ENCODE measurements at regions not wholly inside any gene's neighbourhood (a gene's known extent, or its start where the extent isn't known, plus 50 kb on each side); places are given as distances from the start of the nearest gene placed in this dataset.

DNA sequence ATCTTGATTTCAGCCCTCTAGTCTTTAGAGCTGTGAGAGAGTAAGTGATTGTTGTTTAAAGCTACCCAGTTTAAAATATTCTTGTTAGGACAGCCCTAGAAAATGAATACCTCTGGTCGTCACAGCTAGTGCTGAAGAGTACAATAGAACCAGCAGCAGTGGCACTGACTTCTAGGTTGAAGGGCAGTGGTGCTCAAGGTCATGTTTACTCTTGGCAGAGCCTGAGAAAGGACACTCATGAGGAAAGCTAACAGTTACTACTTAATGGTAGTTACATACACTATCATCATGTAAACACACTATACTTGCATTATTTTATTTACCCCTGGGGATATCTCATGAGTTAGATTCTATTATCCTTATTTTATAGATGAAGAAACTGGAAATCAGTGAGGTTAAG lies 323.0 kb downstream of the SH2D4B start:
- Histone ChIP-seq H3K9me3 (ENCODE audit: control extremely low read depth in 1 of 3, control insufficient read depth in 2 of 3, insufficient read depth in 1 of 3, low read length in 2 of 3) (no peaks in the 10 kb centered on the region), H2AFZ (ENCODE audit: insufficient read depth, low read depth, low read length, poor library complexity, severe bottlenecking) (no peak overlapping the region), H3K4me1 (ENCODE audit: control insufficient read depth in 2 of 2, insufficient read depth in 2 of 2, low read length in 2 of 2) (no peaks in the 10 kb centered on the region), H3K27me3 (replicated peaks in 1 of 4; ENCODE audit: control extremely low read depth in 1 of 4, control insufficient read depth in 3 of 4, insufficient read depth in 4 of 4, low read length in 3 of 4) (no peaks in the 10 kb centered on the region), H3K4me2 (replicated peaks; ENCODE audit: low read depth, low read length, poor library complexity, severe bottlenecking) (no peak overlapping the region), H3K27ac (ENCODE audit: low read length in 2 of 2) (no peak overlapping the region), H3K4me3 (ENCODE audit: control extremely low read depth in 1 of 5, extremely low read depth in 1 of 5, insufficient read depth in 1 of 5, low read depth in 2 of 5, low read length in 4 of 5) (no peak overlapping the region), H3K79me2 (ENCODE audit: control insufficient read depth, insufficient read depth, low read length) (no peaks in the 10 kb centered on the region), H4K20me1 (ENCODE audit: control insufficient read depth, insufficient read depth, low read length, poor library complexity, severe bottlenecking) (no peaks in the 10 kb centered on the region), H3K9ac (ENCODE audit: low read length) (no peak overlapping the region), H3K36me3 (replicated peaks in 1 of 2; ENCODE audit: control extremely low read depth in 1 of 2, control insufficient read depth in 1 of 2, extremely low read depth in 1 of 2, insufficient read depth in 2 of 2, low read length in 1 of 2) (no peaks in the 10 kb centered on the region)
- intact Hi-C loops (cut with micrococcal nuclease), result no loop called here
- ChIA-PET CTCF (no interaction called here), POLR2A (no interaction called here)
- Mint-ChIP-seq H3K27ac (no peak overlapping the region), H3K9me3 (ENCODE audit: insufficient read depth) (no peaks in the 10 kb centered on the region), H3K27me3 (peaks cover 3% of the 10 kb centered on the region), H3K4me1 (no peaks in the 10 kb centered on the region), H3K4me3 (no peak overlapping the region)
- ATAC-seq (ENCODE audit: low read depth) (no peak), DNase-seq (no peak)
- no peak for TF ChIP-seq EZH2 (IDR thresholded peaks at IDR 0.05; ENCODE audit: borderline replicate concordance, insufficient read depth, low read depth, low read length, poor library complexity, severe bottlenecking)
- TF ChIP-seq, protein P1, sequence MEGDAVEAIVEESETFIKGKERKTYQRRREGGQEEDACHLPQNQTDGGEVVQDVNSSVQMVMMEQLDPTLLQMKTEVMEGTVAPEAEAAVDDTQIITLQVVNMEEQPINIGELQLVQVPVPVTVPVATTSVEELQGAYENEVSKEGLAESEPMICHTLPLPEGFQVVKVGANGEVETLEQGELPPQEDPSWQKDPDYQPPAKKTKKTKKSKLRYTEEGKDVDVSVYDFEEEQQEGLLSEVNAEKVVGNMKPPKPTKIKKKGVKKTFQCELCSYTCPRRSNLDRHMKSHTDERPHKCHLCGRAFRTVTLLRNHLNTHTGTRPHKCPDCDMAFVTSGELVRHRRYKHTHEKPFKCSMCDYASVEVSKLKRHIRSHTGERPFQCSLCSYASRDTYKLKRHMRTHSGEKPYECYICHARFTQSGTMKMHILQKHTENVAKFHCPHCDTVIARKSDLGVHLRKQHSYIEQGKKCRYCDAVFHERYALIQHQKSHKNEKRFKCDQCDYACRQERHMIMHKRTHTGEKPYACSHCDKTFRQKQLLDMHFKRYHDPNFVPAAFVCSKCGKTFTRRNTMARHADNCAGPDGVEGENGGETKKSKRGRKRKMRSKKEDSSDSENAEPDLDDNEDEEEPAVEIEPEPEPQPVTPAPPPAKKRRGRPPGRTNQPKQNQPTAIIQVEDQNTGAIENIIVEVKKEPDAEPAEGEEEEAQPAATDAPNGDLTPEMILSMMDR (IDR thresholded peaks at IDR 0.05), result no peak
- 100% methylated on average over 1 of the region's 1 CpG for WGBS (ENCODE audit: insufficient coverage)

GRCh38 chr10:80861882-80862281 lies 324.2 kb downstream of the SH2D4B start:
- Histone ChIP-seq H3K9ac (ENCODE audit: low read length) (no peak overlapping the region), H3K4me1 (ENCODE audit: control insufficient read depth in 2 of 2, insufficient read depth in 2 of 2, low read length in 2 of 2) (no peaks in the 10 kb centered on the region), H3K9me3 (ENCODE audit: control extremely low read depth in 1 of 3, control insufficient read depth in 2 of 3, insufficient read depth in 1 of 3, low read length in 2 of 3) (no peaks in the 10 kb centered on the region), H3K36me3 (replicated peaks in 1 of 2; ENCODE audit: control extremely low read depth in 1 of 2, control insufficient read depth in 1 of 2, extremely low read depth in 1 of 2, insufficient read depth in 2 of 2, low read length in 1 of 2) (no peaks in the 10 kb centered on the region), H4K20me1 (ENCODE audit: control insufficient read depth, insufficient read depth, low read length, poor library complexity, severe bottlenecking) (no peaks in the 10 kb centered on the region), H3K27ac (ENCODE audit: low read length in 2 of 2) (no peak overlapping the region), H3K79me2 (ENCODE audit: control insufficient read depth, insufficient read depth, low read length) (no peaks in the 10 kb centered on the region), H3K4me3 (ENCODE audit: control extremely low read depth in 1 of 5, extremely low read depth in 1 of 5, insufficient read depth in 1 of 5, low read depth in 2 of 5, low read length in 4 of 5) (no peak overlapping the region), H3K27me3 (replicated peaks in 1 of 4; ENCODE audit: control extremely low read depth in 1 of 4, control insufficient read depth in 3 of 4, insufficient read depth in 4 of 4, low read length in 3 of 4) (no peaks in the 10 kb centered on the region), H2AFZ (ENCODE audit: insufficient read depth, low read depth, low read length, poor library complexity, severe bottlenecking) (no peak overlapping the region), H3K4me2 (replicated peaks; ENCODE audit: low read depth, low read length, poor library complexity, severe bottlenecking) (no peak overlapping the region)
- intact Hi-C loops (cut with micrococcal nuclease), result no loop called here
- TF ChIP-seq, protein P1 (IDR thresholded peaks at IDR 0.05), result no peak
- TF ChIP-seq EZH2 (IDR thresholded peaks at IDR 0.05; ENCODE audit: borderline replicate concordance, insufficient read depth, low read depth, low read length, poor library complexity, severe bottlenecking), result no peak
- Mint-ChIP-seq H3K9me3 (ENCODE audit: insufficient read depth) (no peaks in the 10 kb centered on the region), H3K27ac (no peak overlapping the region), H3K4me1 (no peaks in the 10 kb centered on the region), H3K4me3 (no peak overlapping the region), H3K27me3 (peaks cover 3% of the 10 kb centered on the region)
- ATAC-seq (ENCODE audit: low read depth) (no peak), DNase-seq (no peak)
- ChIA-PET CTCF (no interaction called here), POLR2A (no interaction called here)

Data from B cell (primary cell).